Immature natural killer cell (primary cell): ENCODE measurements at regions not wholly inside any gene's neighbourhood (a gene's known extent, or its start where the extent isn't known, plus 50 kb on each side); places are given as distances from the start of the nearest gene placed in this dataset.
"Not testable (repeated sequence)": the region's sequence is repeated elsewhere in the genome, so short reads cannot be mapped to it uniquely, and the experiment has no call there.

ENCODE experiments used
- DNase-seq, 3 donors: peaks; one replicate each; pipeline ENCODE4 v3.0.0; 2022; ENCODE audit warnings: mixed read lengths in 1 of 3
- H3K27ac Mint-ChIP-seq, 6 donors: one replicate each; pipeline ENCODE4 v1.8.0; 2020; ENCODE audit warnings: mixed read lengths in 6 of 6, mild to moderate bottlenecking in 5 of 6, inconsistent platforms in 4 of 6, moderate library complexity in 3 of 6
- H3K27me3 Mint-ChIP-seq, 3 donors: one replicate each; pipeline ENCODE4 v1.8.0; 2020 to 2021; ENCODE audit warnings: low read depth in 3 of 3, mild to moderate bottlenecking in 3 of 3, mixed read lengths in 3 of 3, moderate library complexity in 3 of 3, inconsistent platforms in 1 of 3
- H3K36me3 Mint-ChIP-seq, 3 donors: one replicate each; pipeline ENCODE4 v1.8.0; 2020; ENCODE audit warnings: mixed read lengths in 3 of 3, inconsistent platforms in 2 of 3, mild to moderate bottlenecking in 2 of 3
- H3K4me1 Mint-ChIP-seq, 2 donors: one replicate each; pipeline ENCODE4 v1.8.0; 2020; ENCODE audit warnings: inconsistent platforms in 2 of 2, mild to moderate bottlenecking in 2 of 2, mixed read lengths in 2 of 2, moderate library complexity in 1 of 2
- H3K4me3 Mint-ChIP-seq, 5 donors: one replicate each; pipeline ENCODE4 v1.8.0; 2020; ENCODE audit warnings: mild to moderate bottlenecking in 5 of 5, mixed read lengths in 5 of 5, inconsistent platforms in 3 of 5, moderate library complexity in 3 of 5
- H3K9me3 Mint-ChIP-seq, 6 donors: one replicate each; pipeline ENCODE4 v1.8.0; 2020; ENCODE audit warnings: mild to moderate bottlenecking in 6 of 6, mixed read lengths in 6 of 6, inconsistent platforms in 4 of 6, moderate library complexity in 3 of 6

- DNase-seq, result peak; percentile 1 to 10 (median 4)
- H3K4me1 Mint-ChIP-seq, result peaks cover 16 to 17% of the 10 kb centered on the region in 2 donors
- H3K27ac Mint-ChIP-seq, result peak overlapping the region in 1 of 6 donors; percentile 32
- H3K36me3 Mint-ChIP-seq, H3K9me3 Mint-ChIP-seq, H3K27me3 Mint-ChIP-seq: not testable (repeated sequence)
- H3K4me3 Mint-ChIP-seq, result peak overlapping the region in 3 of 5 donors; percentile 26 to 41 (median 35)
These were observed 87.1 kb upstream of the BASP1 start for GRCh38 chr5:17130302-17130701.

GRCh38 chr5:17132444-17133083 lies 84.9 kb upstream of the BASP1 start:
- Mint-ChIP-seq H3K27ac (no peak overlapping the region), H3K4me1 (peaks cover 16 to 17% of the 10 kb centered on the region in 2 donors), H3K9me3 (peaks cover 0 to 6% (median 0%) of the 10 kb centered on the region in 6 donors), H3K27me3 (peaks cover 1 to 3% (median 3%) of the 10 kb centered on the region in 3 donors), H3K4me3 (no peak overlapping the region), H3K36me3 (no peaks in the 10 kb centered on the region)
- DNase-seq, result no peak

GRCh38 chr5:17135050-17135449 lies 82.4 kb upstream of the BASP1 start:
- Mint-ChIP-seq H3K27ac (no peak overlapping the region), H3K4me1 (peaks cover 11 to 16% of the 10 kb centered on the region in 2 donors), H3K27me3 (peaks cover 0 to 1% (median 0%) of the 10 kb centered on the region in 3 donors), H3K36me3 (no peaks in the 10 kb centered on the region), H3K4me3 (no peak overlapping the region), H3K9me3 (peaks cover 0 to 6% (median 0%) of the 10 kb centered on the region in 6 donors)
- DNase-seq, result no peak

- Mint-ChIP-seq H3K4me3 (no peak overlapping the region), H3K9me3 (peaks cover 0 to 14% (median 5%) of the 10 kb centered on the region in 6 donors)
These were observed 74.1 kb upstream of the BASP1 start for GRCh38 chr5:17143335-17143734.

GRCh38 chr5:17146280-17146841 lies 71.1 kb upstream of the BASP1 start:
- peaks cover 0 to 14% (median 7%) of the 10 kb centered on the region in 6 donors for H3K9me3 Mint-ChIP-seq
- no peak for DNase-seq
- peaks cover 0 to 5% (median 0%) of the 10 kb centered on the region in 3 donors for H3K36me3 Mint-ChIP-seq
- H3K4me3 Mint-ChIP-seq, result no peak overlapping the region
- no peak overlapping the region for H3K27ac Mint-ChIP-seq
- H3K27me3 Mint-ChIP-seq, result no peaks in the 10 kb centered on the region
- H3K4me1 Mint-ChIP-seq, result no peaks in the 10 kb centered on the region

More at GRCh38 chr5:17143335-17143734, 74.1 kb upstream of the BASP1 start:
- H3K27ac Mint-ChIP-seq, result no peak overlapping the region
- H3K36me3 Mint-ChIP-seq, result peaks cover 0 to 5% (median 0%) of the 10 kb centered on the region in 3 donors
- no peaks in the 10 kb centered on the region for H3K27me3 Mint-ChIP-seq
- no peak for DNase-seq
- no peaks in the 10 kb centered on the region for H3K4me1 Mint-ChIP-seq

- peaks cover 0 to 2% (median 0%) of the 10 kb centered on the region in 3 donors for H3K36me3 Mint-ChIP-seq
These were observed 70.3 kb upstream of the BASP1 start for GRCh38 chr5:17147170-17147569.

GRCh38 chr5:17147617-17148016 lies 69.8 kb upstream of the BASP1 start:
- no peak for DNase-seq
- no peaks in the 10 kb centered on the region for H3K4me1 Mint-ChIP-seq
- no peaks in the 10 kb centered on the region for H3K36me3 Mint-ChIP-seq
- no peak overlapping the region for H3K27ac Mint-ChIP-seq
- H3K9me3 Mint-ChIP-seq, result peaks cover 0 to 8% (median 4%) of the 10 kb centered on the region in 6 donors
- H3K4me3 Mint-ChIP-seq, result no peak overlapping the region
- H3K27me3 Mint-ChIP-seq, result peaks cover 0 to 2% (median 0%) of the 10 kb centered on the region in 3 donors

More at GRCh38 chr5:17147170-17147569, 70.3 kb upstream of the BASP1 start:
- Mint-ChIP-seq H3K9me3 (peaks cover 2 to 8% (median 6%) of the 10 kb centered on the region in 6 donors), H3K4me1 (no peaks in the 10 kb centered on the region), H3K27ac (no peak overlapping the region), H3K27me3 (peaks cover 0 to 2% (median 0%) of the 10 kb centered on the region in 3 donors), H3K4me3 (no peak overlapping the region)
- no peak for DNase-seq

- Mint-ChIP-seq H3K27me3 (peaks cover 0 to 2% (median 0%) of the 10 kb centered on the region in 3 donors), H3K4me1 (no peaks in the 10 kb centered on the region), H3K36me3 (no peaks in the 10 kb centered on the region), H3K27ac (no peak overlapping the region), H3K4me3 (no peak overlapping the region), H3K9me3 (peaks cover under 1 to 5% (median 2%) of the 10 kb centered on the region in 6 donors)
- no peak for DNase-seq
These were observed 69.0 kb upstream of the BASP1 start for GRCh38 chr5:17148481-17148880.

- Mint-ChIP-seq H3K27me3 (peaks cover 0 to 3% (median 0%) of the 10 kb centered on the region in 3 donors), H3K9me3 (peaks cover 0 to 7% (median 4%) of the 10 kb centered on the region in 6 donors), H3K36me3 (peaks cover 0 to 4% (median 0%) of the 10 kb centered on the region in 3 donors), H3K27ac (no peak overlapping the region), H3K4me3 (no peak overlapping the region), H3K4me1 (no peaks in the 10 kb centered on the region)
- DNase-seq, result no peak
These were observed 67.6 kb upstream of the BASP1 start for GRCh38 chr5:17149786-17150185.

GRCh38 chr5:17150531-17150930 lies 66.9 kb upstream of the BASP1 start:
- DNase-seq, result no peak
- H3K4me1 Mint-ChIP-seq, result no peaks in the 10 kb centered on the region
- peaks cover 0 to 3% (median under 1%) of the 10 kb centered on the region in 3 donors for H3K27me3 Mint-ChIP-seq
- H3K36me3 Mint-ChIP-seq, result peaks cover 0 to 6% (median 0%) of the 10 kb centered on the region in 3 donors
- no peak overlapping the region for H3K4me3 Mint-ChIP-seq
- peaks cover 0 to 9% (median 5%) of the 10 kb centered on the region in 6 donors for H3K9me3 Mint-ChIP-seq
- H3K27ac Mint-ChIP-seq, result no peak overlapping the region

GRCh38 chr5:17151686-17152085 lies 65.7 kb upstream of the BASP1 start:
- peaks cover 0 to 6% (median 0%) of the 10 kb centered on the region in 3 donors for H3K36me3 Mint-ChIP-seq
- no peaks in the 10 kb centered on the region for H3K4me1 Mint-ChIP-seq
- DNase-seq, result no peak
- no peak overlapping the region for H3K4me3 Mint-ChIP-seq
- no peak overlapping the region for H3K27ac Mint-ChIP-seq
- peaks cover 0 to 3% (median 1%) of the 10 kb centered on the region in 3 donors for H3K27me3 Mint-ChIP-seq
- H3K9me3 Mint-ChIP-seq, result peaks cover 0 to 9% (median 6%) of the 10 kb centered on the region in 6 donors

GRCh38 chr5:17154211-17154996 lies 63.0 kb upstream of the BASP1 start:
- no peak overlapping the region for H3K4me3 Mint-ChIP-seq
- peaks cover 0 to 6% (median 4%) of the 10 kb centered on the region in 3 donors for H3K36me3 Mint-ChIP-seq
- DNase-seq, result no peak
- H3K4me1 Mint-ChIP-seq, result no peaks in the 10 kb centered on the region
- H3K27ac Mint-ChIP-seq, result no peak overlapping the region
- peaks cover 1 to 3% (median 2%) of the 10 kb centered on the region in 3 donors for H3K27me3 Mint-ChIP-seq
- H3K9me3 Mint-ChIP-seq, result peaks cover 5 to 15% (median 8%) of the 10 kb centered on the region in 6 donors

GRCh38 chr5:17156463-17156862 lies 61.0 kb upstream of the BASP1 start:
- Mint-ChIP-seq H3K36me3 (peaks cover 0 to 6% (median 4%) of the 10 kb centered on the region in 3 donors), H3K4me1 (no peaks in the 10 kb centered on the region), H3K9me3 (peaks cover 7 to 15% (median 8%) of the 10 kb centered on the region in 6 donors), H3K27ac (no peak overlapping the region), H3K4me3 (no peak overlapping the region), H3K27me3 (peaks cover 1 to 3% (median 2%) of the 10 kb centered on the region in 3 donors)
- DNase-seq, result no peak

- no peaks in the 10 kb centered on the region for H3K4me1 Mint-ChIP-seq
These were observed 60.1 kb upstream of the BASP1 start for GRCh38 chr5:17157294-17157693.

More at GRCh38 chr5:17157294-17157693, 60.1 kb upstream of the BASP1 start:
- Mint-ChIP-seq H3K4me3 (no peak overlapping the region), H3K9me3 (peaks cover 4 to 14% (median 10%) of the 10 kb centered on the region in 6 donors), H3K27me3 (peaks cover 2% of the 10 kb centered on the region in 3 donors), H3K36me3 (peaks cover 0 to 6% (median 4%) of the 10 kb centered on the region in 3 donors), H3K27ac (no peak overlapping the region)
- DNase-seq, result no peak
